ENCODE measurements at regions not wholly inside any gene's neighbourhood (a gene's known extent, or its start where the extent isn't known, plus 50 kb on each side); places are given as distances from the start of the nearest gene placed in this dataset.
A peak's percentile ranks its signal among the peaks of the same experiment; 100 is the strongest.

- Mint-ChIP-seq H3K4me1 (ENCODE audit: low read depth) (peaks cover 38% of the 10 kb centered on the region), H3K9me3 (ENCODE audit: low read depth) (no peaks in the 10 kb centered on the region), H3K27me3 (ENCODE audit: low read depth) (no peaks in the 10 kb centered on the region), H3K36me3 (ENCODE audit: low read depth) (no peaks in the 10 kb centered on the region), H3K4me3 (ENCODE audit: unreplicated experiment) (no peak overlapping the region), H3K27ac (ENCODE audit: unreplicated experiment) (peak overlapping the region; percentile 72)
- TF ChIP-seq, protein P1, sequence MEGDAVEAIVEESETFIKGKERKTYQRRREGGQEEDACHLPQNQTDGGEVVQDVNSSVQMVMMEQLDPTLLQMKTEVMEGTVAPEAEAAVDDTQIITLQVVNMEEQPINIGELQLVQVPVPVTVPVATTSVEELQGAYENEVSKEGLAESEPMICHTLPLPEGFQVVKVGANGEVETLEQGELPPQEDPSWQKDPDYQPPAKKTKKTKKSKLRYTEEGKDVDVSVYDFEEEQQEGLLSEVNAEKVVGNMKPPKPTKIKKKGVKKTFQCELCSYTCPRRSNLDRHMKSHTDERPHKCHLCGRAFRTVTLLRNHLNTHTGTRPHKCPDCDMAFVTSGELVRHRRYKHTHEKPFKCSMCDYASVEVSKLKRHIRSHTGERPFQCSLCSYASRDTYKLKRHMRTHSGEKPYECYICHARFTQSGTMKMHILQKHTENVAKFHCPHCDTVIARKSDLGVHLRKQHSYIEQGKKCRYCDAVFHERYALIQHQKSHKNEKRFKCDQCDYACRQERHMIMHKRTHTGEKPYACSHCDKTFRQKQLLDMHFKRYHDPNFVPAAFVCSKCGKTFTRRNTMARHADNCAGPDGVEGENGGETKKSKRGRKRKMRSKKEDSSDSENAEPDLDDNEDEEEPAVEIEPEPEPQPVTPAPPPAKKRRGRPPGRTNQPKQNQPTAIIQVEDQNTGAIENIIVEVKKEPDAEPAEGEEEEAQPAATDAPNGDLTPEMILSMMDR (IDR thresholded peaks at IDR 0.05) = no peak
- no peak for DNase-seq (ENCODE audit: low spot score)
Measured at GRCh38 chr9:72428329-72428728, 63.3 kb upstream of the ZFAND5 start.

GRCh38 chr9:72427801-72428200 is 62.8 kb upstream of the ZFAND5 start:
- TF ChIP-seq, protein P1 (IDR thresholded peaks at IDR 0.05) = no peak
- Mint-ChIP-seq H3K4me1 (ENCODE audit: low read depth) (peaks cover 36% of the 10 kb centered on the region), H3K4me3 (ENCODE audit: unreplicated experiment) (no peak overlapping the region), H3K27me3 (ENCODE audit: low read depth) (no peaks in the 10 kb centered on the region), H3K27ac (ENCODE audit: unreplicated experiment) (no peak overlapping the region), H3K36me3 (ENCODE audit: low read depth) (no peaks in the 10 kb centered on the region), H3K9me3 (ENCODE audit: low read depth) (no peaks in the 10 kb centered on the region)
- DNase-seq (ENCODE audit: low spot score) = no peak

DNA sequence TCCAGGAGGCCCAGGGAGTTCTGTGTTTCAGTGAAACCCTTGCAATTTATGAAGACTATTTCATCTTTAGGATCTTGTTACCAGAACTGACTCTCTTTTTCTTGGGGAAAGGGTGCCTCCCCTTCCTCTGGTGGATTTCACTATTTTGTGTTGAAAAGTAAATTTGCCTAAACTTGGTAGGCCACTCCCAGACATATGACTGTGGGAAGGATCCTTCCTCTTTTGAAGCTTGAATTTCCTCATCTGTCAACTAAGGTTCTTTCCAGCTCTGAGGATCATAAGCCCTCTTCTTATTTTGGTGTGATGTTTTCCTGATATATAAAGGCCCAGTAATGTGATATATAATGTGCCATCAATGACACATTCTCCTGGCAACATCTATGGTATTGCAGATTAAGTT is 59.1 kb upstream of the ZFAND5 start:
- no peaks in the 10 kb centered on the region for H3K36me3 Mint-ChIP-seq (ENCODE audit: low read depth)
- H3K27me3 Mint-ChIP-seq (ENCODE audit: low read depth) = no peaks in the 10 kb centered on the region
- DNase-seq (ENCODE audit: low spot score) = no peak
- TF ChIP-seq, protein P1 (IDR thresholded peaks at IDR 0.05) = no peak
- H3K9me3 Mint-ChIP-seq (ENCODE audit: low read depth) = no peaks in the 10 kb centered on the region
- no peak overlapping the region for H3K4me3 Mint-ChIP-seq (ENCODE audit: unreplicated experiment)
- no peak overlapping the region for H3K27ac Mint-ChIP-seq (ENCODE audit: unreplicated experiment)
- H3K4me1 Mint-ChIP-seq (ENCODE audit: low read depth) = peaks cover 15% of the 10 kb centered on the region

GRCh38 chr9:72422214-72422613 is 57.2 kb upstream of the ZFAND5 start:
- TF ChIP-seq, protein P1 (IDR thresholded peaks at IDR 0.05) = no peak
- no peak for DNase-seq (ENCODE audit: low spot score)
- H3K4me3 Mint-ChIP-seq (ENCODE audit: unreplicated experiment) = no peak overlapping the region
- H3K4me1 Mint-ChIP-seq (ENCODE audit: low read depth) = peaks cover 3% of the 10 kb centered on the region
- no peak overlapping the region for H3K27ac Mint-ChIP-seq (ENCODE audit: unreplicated experiment)
- no peaks in the 10 kb centered on the region for H3K27me3 Mint-ChIP-seq (ENCODE audit: low read depth)
- H3K9me3 Mint-ChIP-seq (ENCODE audit: low read depth) = no peaks in the 10 kb centered on the region
- no peaks in the 10 kb centered on the region for H3K36me3 Mint-ChIP-seq (ENCODE audit: low read depth)

DNA sequence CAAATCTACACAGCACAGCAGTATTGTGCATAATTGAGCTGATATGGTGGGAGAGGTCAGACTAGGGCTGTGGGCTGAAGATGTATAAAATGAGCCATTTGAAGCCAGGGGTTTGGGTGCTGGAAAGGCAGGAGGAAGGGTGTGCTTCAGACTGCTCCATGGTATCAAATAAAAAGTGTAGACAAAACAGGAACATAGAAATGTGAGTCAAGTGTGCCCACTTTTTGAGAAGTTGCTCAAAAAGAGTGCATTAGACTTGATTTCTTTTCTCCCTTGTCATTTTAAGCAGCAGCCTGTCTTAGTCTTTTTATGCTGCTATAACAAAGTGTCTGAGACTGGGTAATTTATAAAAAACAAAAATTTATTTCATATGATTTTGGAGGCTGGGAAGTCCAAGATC is 55.8 kb upstream of the ZFAND5 start:
- H3K27me3 Mint-ChIP-seq (ENCODE audit: low read depth) = no peaks in the 10 kb centered on the region
- no peak overlapping the region for H3K27ac Mint-ChIP-seq (ENCODE audit: unreplicated experiment)
- no peaks in the 10 kb centered on the region for H3K9me3 Mint-ChIP-seq (ENCODE audit: low read depth)
- TF ChIP-seq, protein P1 (IDR thresholded peaks at IDR 0.05) = no peak
- no peaks in the 10 kb centered on the region for H3K4me1 Mint-ChIP-seq (ENCODE audit: low read depth)
- no peaks in the 10 kb centered on the region for H3K36me3 Mint-ChIP-seq (ENCODE audit: low read depth)
- DNase-seq (ENCODE audit: low spot score) = no peak
- no peak overlapping the region for H3K4me3 Mint-ChIP-seq (ENCODE audit: unreplicated experiment)

Measured in chondrocyte (in vitro differentiated cells).